GM18858 (cell line): ENCODE measurements at regions not wholly inside any gene's neighbourhood (a gene's known extent, or its start where the extent isn't known, plus 50 kb on each side); places are given as distances from the start of the nearest gene placed in this dataset.
"Not testable (repeated sequence)": the region's sequence is repeated elsewhere in the genome, so short reads cannot be mapped to it uniquely, and the experiment has no call there.

Experiments
- ATAC-seq: cut with Tn5 transposase; IDR thresholded peaks from one replicate; pipeline ENCODE4 v1.9.1; 2021; ENCODE audit not compliant: unreplicated experiment

DNA sequence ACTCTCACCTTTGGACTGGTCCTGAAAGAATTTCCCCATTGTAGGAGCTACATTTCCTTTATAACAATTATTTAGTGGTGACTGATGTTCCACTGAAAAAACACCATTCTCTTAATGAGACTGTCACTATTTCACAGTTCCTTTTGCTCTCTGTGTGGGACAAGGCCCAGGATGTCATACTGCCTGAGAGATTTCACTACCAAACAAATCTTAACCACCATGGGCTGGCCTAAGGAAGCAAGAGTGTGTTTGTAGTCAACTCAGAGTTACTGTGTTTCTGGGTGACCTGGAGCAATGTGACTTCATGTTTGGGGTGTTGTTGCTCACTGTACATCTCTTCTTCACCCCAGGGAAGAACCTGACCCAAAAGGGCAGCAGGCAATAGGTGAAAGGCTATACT lies 50.1 kb upstream of the ZNF608 start:
- peak; percentile 40 for ATAC-seq

DNA sequence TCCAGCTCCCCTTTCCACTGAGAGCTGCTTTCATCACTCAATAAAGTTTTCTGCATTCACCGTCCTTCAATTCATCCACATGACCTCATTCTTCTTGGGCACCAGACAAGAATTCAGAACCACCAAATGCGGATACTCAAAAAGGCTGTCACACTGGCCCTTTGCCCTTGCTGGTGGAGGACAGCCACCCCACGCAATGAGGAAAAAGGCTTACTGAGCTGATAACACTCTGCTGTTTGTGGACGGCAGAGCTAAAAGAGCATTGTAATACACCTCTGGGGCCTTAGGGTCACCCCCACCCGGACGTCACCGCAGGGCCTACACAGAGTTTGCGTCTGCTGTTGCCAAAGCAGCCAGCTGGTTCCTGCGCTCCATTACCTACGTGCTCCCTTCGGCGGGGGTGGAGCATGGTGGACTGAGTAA lies 51.2 kb upstream of the ZNF608 start:
- ATAC-seq = no peak

DNA sequence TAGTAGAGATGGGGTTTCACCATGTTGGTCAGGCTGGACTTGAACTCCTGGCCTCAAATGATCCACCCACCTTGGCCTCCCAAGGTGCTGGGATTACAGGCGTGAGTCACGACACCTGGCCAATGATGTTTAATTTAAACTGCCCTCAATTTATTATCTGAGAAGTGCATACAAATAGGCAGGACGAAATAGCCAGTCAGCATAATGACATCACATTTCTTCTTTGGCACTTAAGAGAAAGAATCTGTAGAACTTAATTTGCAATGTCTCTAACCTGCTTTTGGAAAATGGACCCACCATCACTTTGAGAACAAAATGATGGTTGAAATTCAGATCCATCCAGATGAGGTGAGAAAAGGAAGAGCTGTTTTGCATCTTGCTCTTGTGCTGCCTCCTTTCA lies 52.5 kb upstream of the ZNF608 start:
- no peak for ATAC-seq

DNA sequence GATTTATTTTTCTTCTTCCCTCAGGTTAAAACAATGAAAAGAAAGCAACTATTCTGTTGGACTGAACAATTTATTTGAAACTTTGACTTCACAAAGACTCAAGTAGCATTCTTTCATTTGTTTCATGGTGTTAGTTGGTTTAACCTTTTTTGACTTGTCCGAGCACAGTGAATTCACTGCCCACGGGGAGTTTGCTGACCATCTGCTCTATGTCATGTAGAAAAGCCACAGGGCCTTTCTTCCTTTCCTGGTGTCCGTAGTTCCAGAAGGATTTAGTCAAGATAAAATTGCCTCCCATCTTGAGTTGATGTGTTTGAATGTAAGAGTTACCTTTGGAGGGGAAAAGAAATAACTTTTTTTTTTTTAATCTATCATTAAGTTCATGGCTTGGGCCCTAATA lies 55.1 kb upstream of the ZNF608 start:
- no peak for ATAC-seq

DNA sequence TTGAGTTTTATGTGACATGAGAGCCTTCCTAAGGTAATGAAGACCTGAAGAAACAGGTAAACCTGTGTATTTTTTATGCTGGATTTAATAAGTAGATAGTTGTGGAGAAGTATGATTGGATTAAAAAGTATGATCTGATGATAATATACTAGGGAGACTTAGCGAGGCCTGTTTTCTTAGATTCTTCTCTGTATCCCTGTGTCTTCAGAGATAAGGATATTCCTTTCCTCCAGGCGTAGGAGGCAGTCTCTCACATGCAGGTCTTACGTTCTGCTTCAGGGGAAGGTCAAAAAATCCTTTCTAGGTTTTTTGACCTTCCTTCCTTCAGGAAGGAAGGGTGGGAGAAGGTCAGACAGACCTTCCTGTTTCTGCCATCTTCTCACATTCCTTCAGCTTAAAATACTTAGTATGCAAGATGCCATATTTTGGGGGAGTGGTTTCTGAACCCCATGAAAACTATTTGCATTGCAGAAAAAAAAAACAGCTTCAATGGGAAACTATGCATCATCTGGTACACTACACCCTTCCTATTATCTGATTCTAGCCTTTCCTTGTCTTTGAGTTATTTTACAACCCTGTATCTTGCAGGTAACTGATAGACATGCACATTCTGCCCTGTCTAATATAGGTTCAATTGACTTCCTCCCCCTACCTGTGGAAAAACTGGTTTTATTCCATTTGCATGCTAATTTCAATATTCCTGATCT lies 57.3 kb upstream of the ZNF608 start:
- ATAC-seq = no peak

DNA sequence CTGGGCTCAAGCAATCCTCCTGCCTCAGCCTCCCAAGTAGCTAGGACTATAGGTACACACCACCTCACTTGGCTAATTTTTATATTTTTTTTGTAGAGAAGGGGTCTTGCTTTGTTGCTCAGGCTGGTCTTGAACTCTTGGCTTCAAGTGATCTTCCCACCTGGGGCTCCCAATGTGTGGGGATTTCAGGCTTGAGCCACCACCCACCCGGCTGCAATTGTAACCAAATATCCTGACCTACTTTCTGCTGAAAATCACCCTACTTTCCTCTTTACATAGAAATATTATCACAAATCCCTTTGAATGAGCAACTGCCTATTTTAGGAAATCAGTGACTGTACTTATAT lies 59.6 kb upstream of the ZNF608 start:
- no peak for ATAC-seq

DNA sequence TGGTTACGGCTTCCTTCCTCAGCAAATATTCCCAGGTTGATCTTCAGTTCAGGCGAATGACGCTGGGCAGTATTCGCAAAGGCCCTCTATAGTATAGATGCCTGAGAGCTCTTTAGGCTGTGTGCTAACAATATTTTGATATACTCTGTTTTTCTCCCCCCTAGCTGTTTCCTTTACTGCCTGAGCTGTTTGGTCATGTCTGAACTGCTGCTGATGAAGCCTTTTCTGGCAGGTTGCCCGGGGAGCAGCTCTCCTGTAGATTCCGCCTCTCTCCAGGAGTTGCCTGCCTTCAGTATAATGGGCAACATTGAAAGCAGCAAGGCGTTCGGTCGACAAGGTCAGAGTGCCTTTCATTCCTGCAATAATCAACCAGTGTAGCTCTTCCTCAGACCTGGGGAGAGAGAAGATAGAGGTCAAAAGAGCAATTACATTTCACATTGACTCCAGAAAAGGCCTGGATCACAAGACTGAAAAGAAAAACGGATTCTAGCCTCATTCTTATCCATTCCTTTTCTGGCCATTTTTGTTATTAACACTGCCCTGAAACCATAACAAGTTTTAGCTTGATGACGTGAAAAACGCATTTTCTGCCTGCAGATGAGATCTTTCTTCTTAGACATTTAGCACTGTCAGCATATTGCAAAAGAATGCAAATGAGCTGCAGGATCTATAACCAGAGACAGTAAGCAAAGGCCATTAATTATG lies 60.1 kb upstream of the ZNF608 start:
- no peak for ATAC-seq

DNA sequence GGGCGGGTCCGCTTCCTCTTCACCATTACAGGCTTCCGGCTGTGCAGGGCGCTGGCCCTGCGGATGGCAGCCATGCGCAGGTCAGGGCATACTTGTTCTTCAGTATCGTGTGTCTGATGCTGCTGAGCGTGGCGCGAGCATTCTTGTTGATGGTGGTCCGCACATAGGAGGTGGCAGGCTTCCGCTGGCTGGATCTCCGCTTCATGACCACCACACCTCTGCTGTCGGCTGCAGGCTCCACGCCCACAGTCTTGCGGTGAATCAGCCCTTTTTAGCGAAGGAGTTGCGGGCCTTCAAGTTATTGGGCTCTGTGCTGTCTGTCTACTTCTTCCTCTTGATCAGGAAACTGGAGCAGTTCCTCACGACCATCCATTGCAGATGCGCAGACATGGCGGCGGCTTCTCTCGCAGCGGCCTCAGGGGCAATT lies 62.4 kb upstream of the ZNF608 start:
- no peak for ATAC-seq

DNA sequence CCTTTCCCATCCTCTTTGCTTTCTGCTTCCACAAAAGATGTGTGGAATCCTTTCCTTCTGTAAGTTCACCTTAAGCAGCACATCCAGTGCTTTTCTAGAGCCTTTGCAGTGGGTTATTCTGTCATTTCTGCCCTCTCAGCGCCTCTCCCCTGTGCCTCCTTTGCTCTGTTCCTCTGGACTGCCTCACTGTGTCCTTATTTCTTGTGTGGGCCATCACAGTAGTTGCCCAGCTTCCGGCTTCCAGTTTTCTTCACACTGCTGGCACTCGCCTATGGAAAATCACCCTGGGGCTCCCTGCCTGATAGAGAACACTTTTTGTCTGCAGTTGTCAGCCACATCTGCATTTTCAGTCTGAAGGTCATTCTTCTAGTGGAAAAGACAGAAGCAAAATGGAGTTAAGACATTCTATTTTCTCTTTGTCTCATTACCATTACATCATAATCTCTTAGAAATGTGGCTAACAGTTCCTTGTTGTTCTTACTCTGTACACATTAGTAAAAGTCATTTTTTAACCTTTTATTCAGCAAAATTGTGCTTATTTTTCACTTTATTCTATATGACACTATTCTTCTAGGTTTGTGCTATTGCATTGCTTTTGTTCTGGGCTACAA lies 64.1 kb upstream of the ZNF608 start:
- no peak for ATAC-seq

DNA sequence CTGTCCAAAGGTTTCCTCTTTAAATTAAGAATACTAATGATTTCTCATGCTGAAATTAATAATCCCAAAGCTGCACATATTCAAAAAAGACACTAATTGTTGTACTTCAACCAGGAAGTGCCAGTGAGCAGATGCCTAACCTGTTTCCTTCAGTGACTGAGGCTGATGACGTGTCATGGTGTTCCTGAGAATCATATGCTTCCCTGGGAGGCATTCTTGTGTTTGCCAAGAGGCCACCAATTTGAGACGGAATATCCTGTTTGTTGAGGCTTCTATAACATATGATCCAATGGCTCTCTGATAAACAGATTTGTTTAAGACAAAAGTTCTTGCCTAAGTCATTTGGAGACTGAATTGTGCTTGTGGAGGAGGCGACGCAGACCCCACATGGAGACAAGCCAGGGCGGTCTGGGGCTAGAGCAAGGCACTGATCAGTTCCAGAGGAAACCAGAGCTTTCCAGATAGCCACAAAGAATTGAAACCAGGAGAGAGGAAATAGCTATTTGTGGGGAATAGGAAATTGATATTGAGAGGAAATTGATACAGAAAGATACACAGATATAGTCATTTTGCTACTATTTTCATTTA lies 66.4 kb upstream of the ZNF608 start:
- no peak for ATAC-seq

DNA sequence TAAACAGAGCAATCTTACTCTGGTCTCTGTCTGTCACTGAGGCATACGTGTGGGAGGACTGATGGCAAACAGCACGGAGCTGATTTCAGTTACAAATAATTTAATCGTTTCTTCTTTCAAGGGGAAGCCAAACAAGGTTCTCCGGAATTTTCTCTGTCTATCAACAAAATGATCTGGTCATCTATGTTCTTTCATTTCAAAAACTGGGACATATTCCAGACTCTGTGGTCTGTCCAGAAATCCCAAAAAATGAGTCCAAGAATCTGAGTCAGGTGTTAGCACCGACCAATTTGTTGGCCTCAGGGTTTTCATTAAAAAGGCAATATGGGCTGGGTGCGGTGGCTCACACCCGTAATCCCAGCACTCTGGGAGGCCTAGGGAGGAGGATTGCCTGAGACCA lies 69.9 kb upstream of the ZNF608 start:
- ATAC-seq = no peak

DNA sequence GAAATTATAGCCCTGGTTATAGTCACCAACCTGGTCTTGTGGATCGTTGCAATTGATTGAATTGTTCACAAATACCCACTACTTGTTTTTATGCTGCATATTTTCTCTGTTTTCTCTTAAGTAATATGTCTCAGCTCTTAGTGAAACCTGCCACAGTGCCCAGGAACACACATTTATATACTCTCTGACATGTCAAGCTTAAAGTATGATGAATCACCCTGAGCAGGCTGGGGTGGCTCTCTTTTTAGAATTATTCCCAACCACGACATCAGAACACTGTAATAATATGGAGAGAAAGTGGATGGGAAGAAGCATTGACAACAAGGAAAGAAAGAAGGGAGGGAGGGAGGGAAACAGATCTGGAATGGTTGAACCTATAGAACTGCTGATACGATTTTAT lies 72.8 kb upstream of the ZNF608 start:
- ATAC-seq = no peak

DNA sequence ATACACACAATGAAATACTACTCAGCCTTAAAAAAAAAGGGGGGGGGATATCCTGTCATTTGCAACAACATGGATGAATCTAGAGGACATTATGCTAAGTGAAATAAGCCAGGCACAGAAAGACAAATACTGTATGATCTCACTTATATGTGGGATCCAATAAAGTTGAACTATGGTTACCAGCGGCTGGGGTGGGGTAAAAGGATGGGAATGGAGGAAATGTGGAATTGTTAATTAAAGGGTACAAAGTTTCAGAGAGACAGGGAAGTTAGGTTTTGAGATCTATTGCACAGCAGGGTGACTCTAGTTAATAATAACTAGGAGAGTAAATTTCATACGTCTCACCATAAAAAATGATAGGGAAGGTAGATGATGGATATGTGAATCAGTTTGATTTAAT lies 76.2 kb upstream of the ZNF608 start:
- ATAC-seq = no peak

DNA sequence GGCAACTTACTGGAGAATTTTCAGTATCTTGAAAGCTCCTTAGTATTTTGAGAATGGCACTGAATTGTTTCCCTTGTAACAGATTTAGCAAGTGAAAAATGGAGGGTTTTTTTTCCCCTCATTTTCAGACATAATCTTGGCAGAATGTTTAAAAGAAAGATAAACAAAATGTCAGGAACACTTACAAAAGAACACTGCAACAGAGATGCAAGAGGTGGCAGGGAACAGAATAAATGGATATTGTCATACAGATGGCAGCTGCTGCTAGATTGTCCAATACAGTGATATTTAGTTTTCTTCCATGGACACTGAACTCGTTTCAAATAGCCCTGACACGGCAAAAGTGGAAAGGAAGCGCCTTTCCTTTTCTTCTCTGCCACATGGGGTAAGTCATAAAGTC lies 76.9 kb upstream of the ZNF608 start:
- no peak for ATAC-seq

DNA sequence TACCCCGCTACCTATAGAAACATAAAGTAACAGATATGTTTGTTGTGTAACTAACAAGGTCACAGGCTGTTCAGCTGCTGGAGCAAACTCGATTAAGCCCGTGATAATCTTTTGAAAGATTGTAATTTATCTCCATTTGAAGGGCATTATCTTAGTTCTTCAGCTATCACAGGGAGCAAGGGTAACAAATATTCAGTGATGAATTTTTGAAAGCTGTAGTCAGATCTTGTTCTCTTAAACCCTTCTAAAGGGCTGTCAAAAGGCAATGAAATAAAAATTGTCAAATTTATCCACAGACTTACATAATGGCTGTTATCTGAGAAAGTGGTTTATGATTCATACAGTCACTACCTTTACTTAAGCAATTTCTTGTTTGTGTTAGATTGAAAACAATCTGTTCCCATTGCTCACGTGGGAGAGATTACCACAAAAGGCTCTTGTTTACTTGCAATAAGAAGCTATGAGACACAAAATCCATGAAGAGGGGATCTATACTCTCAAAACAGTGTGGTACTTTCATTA lies 78.3 kb upstream of the ZNF608 start:
- ATAC-seq = no peak

DNA sequence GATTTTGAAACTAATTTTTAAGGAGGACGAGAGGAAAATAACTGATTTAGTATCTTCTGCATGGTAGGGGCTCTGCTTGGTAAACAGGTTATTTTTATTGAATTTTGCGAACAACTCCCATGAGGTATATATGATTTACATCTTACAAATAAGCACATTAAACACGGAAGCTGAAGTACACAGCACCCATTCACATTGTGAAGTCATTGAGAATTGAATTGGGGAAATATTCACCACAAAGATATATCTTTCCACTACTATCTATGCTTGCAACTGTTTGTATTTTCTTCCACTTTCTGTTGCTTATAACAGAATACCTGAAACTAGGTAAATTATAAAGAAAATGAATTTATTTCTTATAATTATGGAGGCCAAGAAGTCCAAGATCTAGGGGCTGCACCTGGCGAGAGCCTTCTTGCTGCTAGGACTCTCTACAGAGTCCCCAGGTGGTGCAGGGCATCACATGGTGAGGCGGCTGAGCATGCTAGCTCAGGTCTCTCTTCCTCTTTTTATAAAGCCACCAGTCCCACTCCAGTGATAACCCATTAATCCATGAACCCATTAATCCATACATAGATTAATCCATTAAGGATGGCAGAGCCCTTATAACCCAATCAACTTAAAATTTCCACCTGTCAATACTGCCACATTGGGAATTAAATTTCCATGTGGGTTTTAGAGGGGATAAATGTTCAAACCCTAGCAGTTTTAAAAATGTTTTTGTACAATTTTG lies 79.0 kb upstream of the ZNF608 start:
- ATAC-seq = peak; percentile 85

DNA sequence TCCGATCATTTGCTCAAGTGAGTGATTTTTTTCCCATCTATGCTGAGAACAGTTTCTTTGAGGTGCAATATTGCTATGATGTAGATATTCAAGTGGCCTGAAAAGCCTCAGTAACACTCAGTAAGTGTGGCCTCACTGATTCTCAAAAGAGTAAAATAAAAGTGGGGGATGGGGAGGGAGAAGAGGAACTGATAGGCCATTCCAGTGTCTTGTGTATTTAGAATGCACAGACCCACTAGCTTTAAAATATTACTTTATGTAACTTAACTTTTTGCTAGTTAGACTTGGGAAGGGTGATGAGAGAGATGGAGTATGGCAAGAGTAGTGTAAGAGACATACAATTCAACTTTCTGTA lies 79.5 kb upstream of the ZNF608 start:
- ATAC-seq = peak; percentile 10

DNA sequence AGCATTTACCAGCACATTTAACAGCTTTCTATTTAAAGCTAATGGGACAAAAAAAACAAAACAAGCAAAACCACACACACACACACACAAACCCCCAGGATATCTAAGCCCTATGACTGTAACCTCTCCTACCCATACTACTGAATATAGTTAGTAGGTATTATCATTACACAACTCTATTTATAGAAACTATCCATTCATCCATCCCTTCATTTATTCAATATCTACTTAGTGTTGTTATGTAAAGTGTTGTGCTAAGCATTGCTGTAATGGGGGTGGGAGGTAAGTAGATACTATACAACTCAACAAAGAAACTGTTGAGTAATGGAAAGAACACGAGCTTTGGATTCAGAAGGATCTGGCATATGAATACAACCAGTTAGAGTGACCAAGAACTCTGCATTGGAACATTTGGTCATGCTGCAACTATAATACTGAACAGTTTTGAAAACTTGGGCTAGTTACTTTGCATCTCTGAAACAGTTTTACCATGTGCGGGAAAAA lies 82.3 kb upstream of the ZNF608 start:
- no peak for ATAC-seq

DNA sequence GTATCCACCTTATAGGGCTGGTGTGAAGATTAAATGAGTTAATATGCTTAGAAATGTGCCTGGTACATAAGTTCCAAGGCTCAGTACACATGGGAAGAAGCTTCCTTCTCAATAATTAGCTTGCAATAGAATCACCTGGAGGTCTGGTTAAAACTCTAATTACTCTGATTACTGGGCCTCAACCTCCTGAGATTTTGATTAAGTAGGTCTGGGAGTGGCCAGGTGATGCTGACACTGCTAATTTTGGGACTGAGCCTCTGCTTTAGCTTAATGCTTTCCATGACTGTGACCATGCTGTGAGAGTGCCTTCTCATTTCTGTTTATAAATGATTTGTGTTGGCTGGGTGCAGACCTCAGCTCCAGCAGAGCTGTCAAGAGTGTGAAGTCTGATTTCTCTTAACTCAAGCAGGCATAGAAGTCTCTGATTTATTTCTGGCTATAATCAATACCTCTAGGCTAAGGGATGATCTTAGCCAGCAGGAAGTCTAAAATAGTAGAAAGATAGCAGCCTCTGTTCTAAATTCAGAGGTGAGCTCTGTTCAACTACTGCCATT lies 85.3 kb upstream of the ZNF608 start:
- no peak for ATAC-seq

DNA sequence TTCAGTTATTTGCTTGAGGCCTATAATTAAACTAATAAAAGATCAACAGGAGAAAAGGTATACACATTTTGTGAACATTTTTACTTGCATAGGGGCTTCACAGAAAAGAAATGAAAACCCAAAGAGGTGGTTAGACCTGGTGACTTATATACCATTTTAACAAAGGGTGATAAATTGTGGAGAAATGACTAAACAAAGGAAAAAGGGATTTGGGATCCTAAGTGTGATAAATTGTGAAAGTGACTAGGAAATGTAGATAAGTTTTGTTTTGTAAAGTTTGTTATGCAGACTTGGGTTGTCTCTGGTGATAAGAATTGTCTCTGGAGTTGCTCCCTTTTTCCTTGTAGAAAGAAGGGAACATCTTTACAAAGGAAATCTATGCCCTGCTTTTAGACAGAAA lies 86.1 kb upstream of the ZNF608 start:
- ATAC-seq = no peak

DNA sequence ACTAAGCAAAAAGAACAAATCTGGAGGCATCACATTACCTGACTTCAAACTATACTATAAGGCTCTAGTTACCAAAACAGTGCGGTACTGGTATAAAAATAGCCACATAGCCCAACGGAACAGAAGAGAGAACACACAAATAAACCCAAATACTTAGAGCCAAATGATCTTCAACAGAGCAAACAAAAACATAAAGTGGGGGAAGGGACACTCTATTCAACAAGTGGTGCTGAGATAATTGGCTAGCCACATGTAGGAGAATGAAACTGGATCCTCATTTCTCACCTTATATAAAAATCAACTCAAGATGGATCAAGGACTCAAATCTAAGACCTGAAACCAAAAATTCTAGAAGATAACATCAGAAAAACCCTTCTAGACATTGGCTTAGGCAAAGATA lies 89.9 kb upstream of the ZNF608 start:
- ATAC-seq = not testable (repeated sequence)
